HG02798 (cell line): ENCODE measurements at regions not wholly inside any gene's neighbourhood (a gene's known extent, or its start where the extent isn't known, plus 50 kb on each side); places are given as distances from the start of the nearest gene placed in this dataset.
"Not testable (repeated sequence)": the region's sequence is repeated elsewhere in the genome, so short reads cannot be mapped to it uniquely, and the experiment has no call there.

Source experiments
- ATAC-seq: cut with Tn5 transposase; IDR thresholded peaks from one replicate; pipeline ENCODE4 v1.9.1; 2021; ENCODE audit warnings: mild to moderate bottlenecking; ENCODE audit not compliant: unreplicated experiment, poor library complexity

- ATAC-seq = peak; percentile 51
Observed at GRCh38 chr11:21625982-21626381, 566.9 kb upstream of the ANO5 start.

GRCh38 chr11:21628641-21629040, 564.2 kb upstream of the ANO5 start:
- ATAC-seq = no peak

GRCh38 chr11:21630934-21631478, 561.9 kb upstream of the ANO5 start:
- no peak for ATAC-seq

GRCh38 chr11:21631991-21632390, 560.9 kb upstream of the ANO5 start:
- no peak for ATAC-seq

- no peak for ATAC-seq
Observed at GRCh38 chr11:21634491-21634890, 558.4 kb upstream of the ANO5 start.

- no peak for ATAC-seq
Observed at GRCh38 chr11:21634956-21635355, 557.9 kb upstream of the ANO5 start.

- ATAC-seq = no peak
Observed at GRCh38 chr11:21635394-21636145, 557.3 kb upstream of the ANO5 start.

GRCh38 chr11:21636561-21636960, 556.3 kb upstream of the ANO5 start:
- no peak for ATAC-seq

GRCh38 chr11:21640491-21640890, 552.4 kb upstream of the ANO5 start:
- no peak for ATAC-seq

- no peak for ATAC-seq
Observed at GRCh38 chr11:21641869-21642268, 551.0 kb upstream of the ANO5 start.

GRCh38 chr11:21646351-21646750, 546.5 kb upstream of the ANO5 start:
- ATAC-seq = no peak

- ATAC-seq = no peak
Observed at GRCh38 chr11:21650961-21651360, 541.9 kb upstream of the ANO5 start.

- no peak for ATAC-seq
Observed at GRCh38 chr11:21653951-21654421, 538.9 kb upstream of the ANO5 start.

GRCh38 chr11:21656065-21656464, 536.8 kb upstream of the ANO5 start:
- no peak for ATAC-seq

- ATAC-seq = no peak
Observed at GRCh38 chr11:21658654-21659193, 534.2 kb upstream of the ANO5 start.

- not testable (repeated sequence) for ATAC-seq
Observed at GRCh38 chr11:21659377-21659776, 533.5 kb upstream of the ANO5 start.

- ATAC-seq = no peak
Observed at GRCh38 chr11:21659961-21660360, 532.9 kb upstream of the ANO5 start.

GRCh38 chr11:21675049-21675616, 517.8 kb upstream of the ANO5 start:
- no peak for ATAC-seq

- ATAC-seq = no peak
Observed at GRCh38 chr11:21687643-21688042, 505.2 kb upstream of the ANO5 start.

GRCh38 chr11:21704539-21704938, 488.3 kb upstream of the ANO5 start:
- no peak for ATAC-seq

- no peak for ATAC-seq
Observed at GRCh38 chr11:21707116-21707739, 485.7 kb upstream of the ANO5 start.
